Retina (tissue), 1 donor: ENCODE measurements at regions not wholly inside any gene's neighbourhood (a gene's known extent, or its start where the extent isn't known, plus 50 kb on each side); places are given as distances from the start of the nearest gene placed in this dataset.

Experiments used
- DNase-seq: peaks from one replicate; pipeline ENCODE4 v3.0.0-alpha.2; 2016

DNA sequence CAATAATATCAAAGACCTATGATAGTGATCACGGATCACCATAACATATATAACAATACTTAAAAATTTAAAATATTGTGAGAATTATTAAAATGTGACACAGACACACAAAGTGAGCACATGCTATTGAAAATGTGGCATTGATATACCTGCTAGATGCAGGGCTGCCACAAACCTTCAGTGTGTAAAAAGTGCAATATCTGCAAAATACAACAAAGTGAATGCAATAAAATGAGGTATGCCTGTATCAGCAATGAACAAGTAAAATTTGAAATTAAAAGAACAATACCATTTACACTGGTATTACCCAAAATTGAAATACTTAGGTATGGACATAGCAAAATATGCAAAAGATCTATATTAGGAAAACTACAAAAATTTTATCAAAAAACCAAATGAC is 1217.8 kb upstream of the PCDH20 start:
- no peak for DNase-seq

DNA sequence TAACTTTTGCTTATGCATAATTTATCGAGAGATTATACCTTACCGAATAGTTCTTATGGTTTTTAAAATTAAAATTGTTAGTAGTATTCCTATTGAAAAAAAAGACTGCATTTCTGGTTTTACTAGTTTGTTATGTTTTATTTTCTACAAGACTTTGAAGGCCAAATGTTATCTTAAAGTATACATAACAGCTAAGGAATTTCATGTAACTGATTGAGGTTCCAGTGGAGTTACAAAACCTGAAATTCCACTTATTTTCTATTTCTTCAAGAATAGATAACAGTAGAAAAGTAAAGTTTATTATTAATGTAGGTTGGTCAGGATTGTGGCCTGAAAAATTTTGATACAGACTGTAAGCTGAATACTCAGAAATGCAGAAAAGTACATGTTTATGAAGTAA is 1216.0 kb upstream of the PCDH20 start:
- no peak for DNase-seq

GRCh38 chr13:62631124-62631523 is 1215.5 kb upstream of the PCDH20 start:
- DNase-seq = no peak

DNA sequence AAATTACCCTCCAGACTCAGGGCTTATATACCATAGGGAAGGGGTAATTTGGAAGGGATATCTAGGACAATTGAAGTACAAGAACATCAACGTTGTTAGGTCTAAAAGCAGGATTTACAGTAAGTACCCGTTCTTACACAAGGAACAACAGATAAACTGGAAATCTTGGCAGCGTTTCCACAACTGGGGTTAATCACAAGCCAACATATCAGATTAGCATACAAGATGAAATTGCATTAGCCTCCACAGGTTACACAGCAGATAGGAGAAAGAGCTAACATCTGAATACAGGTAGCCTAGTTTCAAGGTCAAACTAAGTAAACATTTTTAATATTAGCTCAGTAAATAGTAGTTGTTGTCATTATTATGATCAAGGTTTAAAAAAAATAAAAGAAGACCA is 1214.0 kb upstream of the PCDH20 start:
- DNase-seq = no peak

DNA sequence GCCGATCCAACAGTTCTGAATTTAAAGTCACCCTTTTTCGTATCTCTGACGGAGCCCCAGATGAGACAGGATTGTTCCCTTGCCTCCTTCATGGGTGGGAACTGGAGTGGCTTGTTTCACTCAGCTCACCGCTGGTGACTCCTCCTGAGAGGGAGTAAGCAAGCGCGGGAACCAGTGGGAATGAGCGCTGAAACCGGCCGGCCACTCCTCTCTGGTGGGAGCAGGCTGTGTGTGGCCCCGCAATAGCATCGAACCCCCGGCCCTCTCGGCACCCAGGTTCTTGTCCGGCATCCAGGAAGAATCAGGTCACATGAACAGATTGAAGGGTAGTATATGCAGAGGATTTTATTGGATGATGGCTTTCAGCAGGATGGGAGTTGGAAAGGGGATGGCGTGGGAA is 1211.6 kb upstream of the PCDH20 start:
- DNase-seq = no peak

DNA sequence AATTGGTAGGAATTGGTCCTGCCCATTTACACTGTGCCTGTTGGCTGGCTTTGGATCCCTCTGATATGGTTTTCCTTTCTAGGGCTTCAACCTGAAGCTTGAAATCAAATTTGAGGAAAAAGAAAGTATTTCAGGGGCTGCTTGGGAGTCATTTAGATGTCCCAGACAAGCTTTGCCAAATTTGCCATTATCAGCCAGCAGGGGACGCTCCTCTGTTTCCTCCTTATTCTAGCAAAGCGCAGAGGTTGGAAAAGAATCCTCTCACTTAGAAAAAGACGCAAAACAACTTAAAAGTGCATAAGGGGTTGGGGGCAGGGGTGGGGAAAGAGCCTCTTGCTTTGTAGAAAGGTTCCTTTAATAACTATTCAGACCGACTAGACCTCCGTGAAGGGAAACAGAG is 1211.1 kb upstream of the PCDH20 start:
- DNase-seq = no peak

GRCh38 chr13:62625214-62625881 is 1209.7 kb upstream of the PCDH20 start:
- no peak for DNase-seq

- no peak for DNase-seq
These were observed 1198.2 kb upstream of the PCDH20 start for GRCh38 chr13:62613819-62614218.

DNA sequence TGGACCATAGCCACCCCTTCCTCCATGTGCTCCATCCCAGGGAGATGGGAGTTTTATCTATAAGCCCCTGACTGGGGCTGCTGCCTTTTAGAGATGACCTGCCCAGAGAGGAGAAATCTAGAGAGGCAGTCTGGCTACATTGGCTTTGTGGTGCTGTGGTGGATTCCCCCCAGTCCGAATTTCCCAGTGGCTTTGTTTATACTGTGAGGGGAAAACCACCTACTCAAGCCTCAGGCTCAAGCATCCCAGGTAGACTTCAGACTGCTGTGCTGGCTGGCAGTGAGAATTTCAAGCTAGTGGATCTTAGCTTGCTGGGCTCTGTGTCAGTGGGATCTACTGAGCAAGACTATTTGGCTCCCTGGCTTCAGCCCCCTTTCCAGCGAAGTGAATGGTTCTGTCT is 1195.7 kb upstream of the PCDH20 start:
- DNase-seq = no peak

DNA sequence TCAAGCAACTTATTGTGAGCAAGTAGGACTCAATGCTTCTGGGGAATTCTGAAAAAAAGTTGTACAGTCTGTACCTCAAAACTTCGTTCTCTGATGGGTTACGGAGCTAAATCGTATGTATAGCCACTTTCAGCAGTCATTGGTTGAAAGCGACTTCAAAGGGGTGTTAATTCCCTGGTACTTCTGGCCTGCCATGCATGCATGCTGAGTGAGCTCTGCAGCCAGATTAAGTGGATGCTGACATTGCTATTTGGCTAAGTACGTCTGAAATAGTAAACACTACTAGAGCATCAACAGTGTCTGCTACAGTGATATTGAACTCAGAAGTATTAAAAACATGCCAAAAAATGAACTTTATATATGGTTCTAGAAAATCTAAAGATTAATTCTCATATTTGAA is 1183.1 kb upstream of the PCDH20 start:
- DNase-seq = no peak

DNA sequence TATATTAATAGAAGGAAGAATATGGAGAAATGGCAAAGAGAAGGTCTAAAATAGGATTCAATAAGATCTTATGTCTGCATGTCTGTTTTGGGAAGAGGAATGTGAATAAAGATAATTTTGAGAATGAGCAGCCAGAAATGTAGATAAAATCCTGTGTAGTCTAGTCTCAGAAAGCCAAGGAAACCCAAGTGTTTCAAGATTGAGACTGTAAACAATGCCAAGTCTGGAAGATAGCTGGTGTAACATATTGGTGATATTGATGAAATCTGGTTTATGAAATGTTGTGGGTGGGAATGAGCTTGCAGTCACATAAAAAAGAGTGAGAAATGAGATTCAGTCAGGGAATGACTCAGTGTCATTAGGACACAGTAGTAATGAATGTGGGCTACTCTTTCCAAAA is 1180.3 kb upstream of the PCDH20 start:
- DNase-seq = no peak

DNA sequence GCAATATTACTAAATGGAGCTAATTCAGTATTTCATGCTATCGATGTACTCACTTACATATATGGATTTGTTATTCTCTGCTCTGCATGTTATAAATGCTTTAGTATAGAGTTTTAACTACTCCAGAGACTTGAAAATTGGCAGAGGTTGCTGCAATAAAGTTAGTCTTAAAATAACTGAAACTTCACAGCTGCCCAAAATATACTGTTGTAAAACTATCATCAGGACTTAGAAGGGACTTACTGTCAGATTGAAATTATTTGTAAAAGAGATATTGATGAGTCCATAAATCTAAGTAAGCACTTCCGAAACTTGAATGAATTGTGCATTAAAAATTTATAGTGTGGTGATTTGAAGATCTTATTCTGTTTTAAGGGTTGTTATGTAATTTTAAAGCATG is 1178.2 kb upstream of the PCDH20 start:
- DNase-seq = no peak

GRCh38 chr13:62583466-62583865 is 1167.8 kb upstream of the PCDH20 start:
- no peak for DNase-seq

DNA sequence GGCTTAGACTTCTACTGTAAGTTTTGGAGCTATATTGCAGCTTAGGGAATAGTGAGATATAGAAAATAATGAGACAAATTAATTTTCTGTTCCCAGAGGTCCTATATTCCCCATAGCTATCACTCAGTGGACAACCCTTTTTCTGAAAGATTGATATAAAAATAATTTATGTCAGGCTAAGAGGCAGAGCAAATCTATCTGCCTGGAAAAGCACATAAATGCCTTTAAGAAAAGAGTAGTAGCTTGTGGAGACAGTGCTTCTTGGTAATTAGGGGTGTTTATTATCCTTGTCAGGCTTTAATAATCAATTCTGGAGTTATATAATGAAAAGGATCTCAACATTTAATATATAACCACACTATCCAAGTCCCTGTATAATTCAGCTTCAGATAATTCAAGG is 1162.8 kb upstream of the PCDH20 start:
- no peak for DNase-seq

DNA sequence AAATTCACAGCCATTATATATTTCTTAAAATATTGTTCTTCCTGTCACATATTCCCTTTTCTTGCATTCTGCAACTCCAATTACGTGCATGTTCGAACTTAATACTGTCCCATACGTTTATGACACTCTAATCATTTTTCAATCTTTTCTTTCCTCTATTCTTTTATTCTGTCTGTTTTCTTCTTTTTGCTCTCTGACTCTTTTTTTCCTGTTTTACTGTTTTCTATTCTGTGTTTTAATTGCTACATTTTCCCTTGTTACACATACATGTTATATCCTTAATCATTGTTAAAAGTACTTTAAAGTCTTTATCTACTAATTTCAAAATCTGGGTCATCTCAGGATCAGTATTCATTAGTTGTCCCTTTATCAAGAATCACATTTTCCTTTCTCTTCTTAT is 1149.1 kb upstream of the PCDH20 start:
- DNase-seq = no peak

DNA sequence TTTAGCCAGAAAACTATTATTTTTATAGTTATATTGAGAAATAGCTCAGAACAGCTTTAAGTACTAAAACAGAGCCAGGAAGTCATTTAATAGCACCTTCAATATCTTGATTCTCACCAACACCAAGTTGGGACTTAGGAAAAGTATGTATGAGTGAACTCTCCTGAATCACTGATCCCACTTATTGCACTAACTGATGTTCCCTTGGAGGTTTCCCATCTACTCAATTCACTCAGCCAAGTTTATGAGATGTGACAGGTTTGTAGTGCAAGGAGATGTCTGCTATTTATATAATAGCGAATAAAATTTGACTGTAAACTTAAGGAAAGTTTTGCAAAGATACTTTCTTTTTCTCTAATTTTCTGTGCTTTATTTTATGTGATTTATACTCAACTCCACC is 1147.6 kb upstream of the PCDH20 start:
- peak; percentile 18 for DNase-seq

DNA sequence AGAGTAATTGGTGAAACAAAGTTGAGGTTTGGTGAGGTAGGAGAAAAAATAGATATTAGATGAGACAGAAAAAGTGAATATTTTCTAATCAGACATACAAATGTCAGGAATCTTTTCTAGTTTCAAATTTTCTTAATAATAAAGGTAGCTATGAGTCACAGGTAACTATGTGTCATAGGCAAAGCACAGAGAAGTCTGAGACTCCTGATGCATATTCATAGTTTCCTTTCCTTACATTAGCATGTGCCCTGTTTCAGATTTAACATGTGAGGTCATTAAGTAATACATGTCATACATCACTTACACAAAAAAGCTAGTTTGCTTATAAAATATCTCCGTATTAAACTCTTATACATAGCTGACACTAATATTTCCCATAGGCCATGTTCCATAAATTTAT is 1141.3 kb upstream of the PCDH20 start:
- DNase-seq = no peak

GRCh38 chr13:62551588-62551987 is 1135.9 kb upstream of the PCDH20 start:
- peak; percentile 37 for DNase-seq

DNA sequence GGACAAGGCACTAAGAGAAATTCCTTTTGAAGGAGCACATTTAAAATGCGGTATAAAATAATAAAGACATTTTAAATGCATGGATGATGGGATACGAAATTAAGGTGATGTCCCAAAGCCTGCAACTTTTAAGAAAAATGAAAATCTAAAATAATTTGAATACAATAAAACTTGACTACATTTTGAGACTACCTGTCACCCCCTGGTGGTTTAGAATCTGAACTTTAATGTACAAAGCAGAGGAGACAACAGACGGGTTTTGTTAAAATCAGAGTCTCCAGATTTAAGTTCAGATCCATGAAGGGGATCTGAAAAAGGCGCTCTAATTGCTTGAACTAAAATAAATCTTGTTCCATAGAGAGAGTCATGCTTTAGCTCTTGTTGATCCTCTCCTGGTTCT is 1129.3 kb upstream of the PCDH20 start:
- DNase-seq = no peak

DNA sequence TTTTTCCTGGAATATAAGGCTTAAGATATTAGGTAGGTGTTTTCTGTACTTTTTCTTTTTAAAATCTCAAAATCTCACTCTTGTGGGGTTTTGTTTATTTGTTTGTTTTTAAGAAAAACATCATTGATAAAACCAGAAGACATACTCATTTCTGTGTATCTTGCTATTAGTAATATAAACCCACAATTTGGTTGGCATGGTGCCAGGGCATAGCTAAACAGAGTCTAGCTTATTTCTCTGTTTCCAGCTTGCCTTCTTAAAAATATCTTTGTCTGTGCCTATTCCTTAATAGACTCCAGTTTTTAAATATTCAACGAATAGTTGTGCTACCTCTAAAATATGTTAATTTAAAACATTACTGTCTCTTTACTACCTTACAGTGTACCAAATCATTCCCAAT is 1121.9 kb upstream of the PCDH20 start:
- DNase-seq = no peak

DNA sequence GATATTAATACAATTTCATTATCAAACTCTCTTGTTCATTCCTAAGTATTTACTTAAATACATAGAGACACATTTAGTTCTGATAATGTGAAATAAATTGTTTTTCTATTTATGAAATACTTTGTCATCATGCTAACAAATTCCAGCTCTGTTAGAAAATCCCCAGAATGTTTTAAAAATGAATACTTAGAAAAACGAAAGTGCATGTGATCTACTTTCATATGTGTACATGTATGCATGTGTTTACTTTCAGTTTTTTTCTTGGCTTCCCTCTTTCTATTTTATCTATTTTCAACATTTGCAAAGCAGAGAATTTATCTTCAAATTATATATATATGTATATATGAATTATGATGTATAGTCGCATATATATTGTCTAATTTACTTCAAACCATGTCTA is 1110.0 kb upstream of the PCDH20 start:
- no peak for DNase-seq

DNA sequence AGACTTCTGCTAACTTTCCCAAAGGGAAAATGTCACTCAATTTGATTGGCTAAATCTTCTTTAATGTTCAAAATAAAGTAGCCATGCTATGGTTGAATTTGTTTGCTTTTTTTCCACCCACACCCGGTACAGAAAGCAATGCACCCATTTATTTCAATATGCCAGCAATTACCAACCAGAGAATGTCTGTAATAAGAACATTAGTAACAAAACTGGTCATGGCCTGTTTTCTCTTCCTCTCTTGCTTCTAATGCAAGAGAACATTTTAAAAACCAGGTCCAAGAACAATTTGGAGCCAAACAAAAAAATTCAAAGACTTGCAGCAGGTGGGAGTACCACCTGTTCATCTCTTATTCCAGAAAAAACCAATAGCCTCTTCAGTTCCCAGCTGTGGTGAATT is 1108.8 kb upstream of the PCDH20 start:
- no peak for DNase-seq

DNA sequence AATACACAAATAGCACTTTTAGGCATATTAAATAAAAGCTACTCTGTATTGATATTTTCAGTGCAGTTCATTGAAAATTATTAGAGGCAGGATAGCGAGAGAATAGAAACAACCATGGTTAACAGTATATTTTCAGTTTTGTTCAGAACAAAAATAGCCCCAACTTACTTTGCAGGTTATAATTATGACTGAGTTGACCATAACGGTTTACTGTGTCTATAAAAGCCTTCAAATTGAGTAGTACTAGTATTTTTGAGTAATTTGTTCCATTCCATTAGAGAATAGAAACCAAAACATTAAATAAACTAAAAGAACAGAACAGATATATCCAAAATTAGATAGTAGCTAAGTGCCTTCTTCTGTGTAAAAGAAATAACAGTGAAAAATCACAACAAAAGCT is 1108.4 kb upstream of the PCDH20 start:
- no peak for DNase-seq

- DNase-seq = peak; percentile 27
These were observed 1096.8 kb upstream of the PCDH20 start for GRCh38 chr13:62512194-62513141.
